SK-N-MC (cell line): ENCODE measurements at regions not wholly inside any gene's neighbourhood (a gene's known extent, or its start where the extent isn't known, plus 50 kb on each side); places are given as distances from the start of the nearest gene placed in this dataset.

ENCODE experiments used
- EZH2 ChIP-seq: fragments of 200-600 bp; sonication (generic); IDR thresholded peaks from one replicate; pipeline ENCODE4 v1.6.1; 2017; ENCODE audit warnings: antibody characterized with exemption
- FOXP2 ChIP-seq: optimal IDR thresholded peaks from 2 replicates; pipeline ENCODE3; 2011; ENCODE audit warnings: mild to moderate bottlenecking, moderate library complexity; ENCODE audit not compliant: insufficient read depth; ENCODE audit errors: extremely low read length, control extremely low read depth
- POLR2AphosphoS5 ChIP-seq: IDR thresholded peaks from 2 replicates; pipeline ENCODE4 v1.6.1; 2012; ENCODE audit warnings: mild to moderate bottlenecking, low read depth, low read length, borderline replicate concordance

GRCh38 chr11:134749040-134749839, 337.2 kb upstream of the B3GAT1 start:
- TF ChIP-seq POLR2AphosphoS5: no peak
- no peak for TF ChIP-seq EZH2
- TF ChIP-seq FOXP2: no peak
